GM13977 (cell line): ENCODE measurements at regions not wholly inside any gene's neighbourhood (a gene's known extent, or its start where the extent isn't known, plus 50 kb on each side); places are given as distances from the start of the nearest gene placed in this dataset.
"Not testable (repeated sequence)": the region's sequence is repeated elsewhere in the genome, so short reads cannot be mapped to it uniquely, and the experiment has no call there.

ENCODE experiments used
- DNase-seq: peaks from one replicate; pipeline ENCODE4 v3.0.0; 2012; ENCODE audit warnings: low spot score
- CTCF ChIP-seq: IDR thresholded peaks from 2 replicates; pipeline ENCODE4 v1.5.1; 2012; ENCODE audit warnings: mild to moderate bottlenecking, control low read depth; ENCODE audit not compliant: insufficient read depth; ENCODE audit errors: extremely low read depth, missing control alignments
- in situ Hi-C: fragments of 300-500 bp; cut with MboI; formaldehyde crosslinking; loops from one replicate; pipeline ENCODE4 v1.12.0; 2022; ENCODE audit warnings: low sequenced_read_pairs, low pct_unique_long_range_greater_than_20kb, mixed read lengths, inconsistent platforms; ENCODE audit not compliant: unreplicated experiment

DNA sequence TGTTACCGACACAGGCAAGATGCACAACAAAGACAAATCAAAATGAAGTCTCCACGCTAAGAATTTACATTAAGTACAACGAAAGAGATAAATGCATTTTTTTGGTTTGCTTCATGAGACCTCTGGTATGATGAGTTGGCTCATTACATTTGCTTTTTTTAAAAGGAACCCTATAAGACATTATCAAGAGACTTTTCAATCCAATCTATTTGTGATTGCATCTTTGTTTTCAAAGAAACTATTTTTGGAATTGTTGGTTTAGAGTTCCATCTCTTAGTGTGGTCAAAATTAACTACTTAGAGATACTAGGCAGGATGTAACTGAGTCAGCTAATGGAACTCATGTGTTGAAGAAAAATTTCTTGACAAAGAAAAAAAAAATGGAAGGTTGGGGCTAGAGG is 200.1 kb downstream of the ZC3H11B start:
- TF ChIP-seq CTCF: no peak
- in situ Hi-C loops: no loop called here

DNA sequence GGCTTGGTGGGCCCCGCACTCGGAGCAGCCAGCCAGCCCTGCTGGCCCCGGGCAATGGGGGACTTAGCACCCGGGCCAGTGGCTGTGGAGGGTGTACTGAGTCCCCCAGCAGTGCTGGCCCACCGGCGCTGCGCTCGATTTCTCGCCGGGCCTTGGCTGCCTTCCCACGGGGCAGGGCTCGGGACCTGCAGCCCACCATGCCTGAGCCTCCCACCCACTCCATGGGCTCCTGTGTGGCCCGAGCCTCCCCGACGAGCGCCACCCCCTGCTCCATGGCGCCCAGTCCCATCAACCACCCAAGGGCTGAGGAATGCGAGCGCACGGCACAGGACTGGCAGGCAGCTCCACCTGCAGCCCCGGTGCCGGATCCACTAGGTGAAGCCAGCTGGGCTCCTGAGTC is 202.2 kb downstream of the ZC3H11B start:
- DNase-seq, in situ Hi-C loops: not testable (repeated sequence)

More for the DNA sequence above, 200.1 kb downstream of the ZC3H11B start:
- DNase-seq: no peak

GRCh38 chr1:219405531-219406331 is 207.2 kb downstream of the ZC3H11B start:
- in situ Hi-C loops: no loop called here
- no peak for DNase-seq
- no peak for TF ChIP-seq CTCF

DNA sequence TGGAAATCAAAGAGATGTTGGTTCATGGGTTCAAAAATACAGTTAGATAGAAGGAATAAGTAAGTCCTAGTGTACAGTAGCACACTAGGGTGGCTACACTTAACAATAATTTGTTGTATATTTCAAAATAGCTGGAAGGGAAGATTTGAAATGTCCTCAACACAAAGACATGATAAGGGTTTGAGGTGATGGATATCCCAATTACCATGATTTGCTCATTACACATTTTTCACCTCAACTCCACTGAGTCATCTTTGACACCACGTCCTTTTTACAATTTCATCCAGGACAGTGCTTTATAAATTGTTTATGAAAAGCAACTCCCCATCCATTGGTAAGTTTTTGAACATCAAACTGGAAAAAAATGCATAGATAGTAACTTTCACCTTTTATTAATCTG is 208.3 kb downstream of the ZC3H11B start:
- no peak for DNase-seq
- in situ Hi-C loops: no loop called here
- no peak for TF ChIP-seq CTCF

- no peak for TF ChIP-seq CTCF
- DNase-seq: no peak
- in situ Hi-C loops: no loop called here
Observed at GRCh38 chr1:219402925-219403324, 210.0 kb downstream of the ZC3H11B start.

DNA sequence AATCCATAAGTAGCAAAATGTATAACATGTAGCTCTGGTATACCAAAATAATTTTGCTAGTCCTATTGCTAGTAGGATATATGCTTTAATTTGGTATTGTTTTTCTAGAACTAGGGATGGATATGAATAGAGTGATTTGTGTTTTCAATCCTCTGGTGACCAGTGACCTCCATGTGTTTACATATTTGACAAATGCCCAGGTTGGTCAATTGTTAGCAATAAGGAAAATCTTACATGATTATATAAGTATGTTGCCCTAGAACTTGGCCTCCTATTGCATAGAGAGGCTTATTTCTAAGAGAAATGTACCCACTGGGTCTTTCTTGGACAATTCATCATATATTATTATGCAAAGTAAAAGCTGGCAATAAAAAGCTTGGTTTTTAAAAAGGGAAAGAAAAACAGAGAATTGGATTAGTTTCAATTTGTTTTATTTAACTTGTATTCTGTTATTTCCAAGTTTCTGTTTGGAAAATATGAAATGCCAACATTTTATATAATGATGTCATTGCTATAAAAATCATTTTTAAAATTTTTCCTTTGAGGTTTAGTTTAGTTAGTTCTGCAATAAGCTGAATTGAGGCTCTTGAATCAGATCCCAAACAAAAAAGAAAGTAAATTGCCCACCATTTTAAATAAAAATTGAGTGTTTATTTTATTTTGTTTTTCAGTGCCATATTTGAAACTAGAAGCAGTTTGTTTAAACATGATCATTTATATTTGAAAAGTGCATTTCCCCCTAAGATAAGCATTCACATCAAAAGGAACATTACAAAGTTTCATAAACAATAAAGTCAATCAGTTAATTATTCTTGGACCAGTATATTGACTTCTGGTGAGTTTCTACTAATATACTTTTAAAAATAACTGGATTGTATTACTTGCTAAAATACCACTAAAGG is 210.9 kb downstream of the ZC3H11B start:
- in situ Hi-C loops: no loop called here
- TF ChIP-seq CTCF: no peak
- no peak for DNase-seq

GRCh38 chr1:219399446-219399845 is 213.5 kb downstream of the ZC3H11B start:
- in situ Hi-C loops: loop anchor here (25.0 kb wide), 1 partner anchor 413 kb away; no protein-coding TSS in a partner anchor
- no peak for TF ChIP-seq CTCF
- DNase-seq: no peak
